Right lobe of liver (tissue), 4 donors: ENCODE measurements at regions not wholly inside any gene's neighbourhood (a gene's known extent, or its start where the extent isn't known, plus 50 kb on each side); places are given as distances from the start of the nearest gene placed in this dataset.

Experiments
- POLR2A ChIP-seq: fragments of 450-650 bp; IDR thresholded peaks from one replicate; pipeline ENCODE4 v1.6.1; 2017; ENCODE audit warnings: antibody characterized with exemption, mild to moderate bottlenecking
- TF ChIP-seq, protein P1 (sequence below), 4 donors: fragments of 200-600 bp in 3 of 4; fragments of 450-650 bp in 1 of 4; IDR thresholded peaks; one replicate each; pipeline versions ENCODE4 v1.5.1 to v1.8.0; 2016 to 2022; ENCODE audit warnings: antibody characterized with exemption in 4 of 4, mild to moderate bottlenecking in 2 of 4
- donor health status: DM: no; HTN: no; CAD: no.
- donor health status: DM: no; HTN: no; CAD: no.
- donor health status: DM: no; HTN: yes; CAD: no.

DNA sequence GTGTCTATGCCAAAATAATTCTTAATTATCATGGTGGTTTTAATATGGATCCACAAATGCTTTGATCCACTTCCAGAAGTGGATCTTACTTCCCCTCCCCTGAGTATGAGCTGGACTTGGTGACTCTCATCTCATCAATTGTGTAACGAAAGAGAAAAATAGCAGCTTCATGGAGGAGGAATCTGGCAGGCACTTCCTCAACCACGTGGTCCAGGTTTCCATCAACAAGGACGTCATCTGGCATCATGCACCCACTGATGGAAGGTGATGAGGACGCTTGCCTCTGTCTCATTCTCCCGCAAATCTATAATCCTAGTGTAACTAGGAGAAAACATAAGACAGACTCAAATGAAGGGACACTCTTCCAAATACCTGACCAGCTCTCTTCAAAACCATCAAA, 54.6 kb upstream of the S1PR3 start:
- no peak for TF ChIP-seq POLR2A
- TF ChIP-seq, protein P1, sequence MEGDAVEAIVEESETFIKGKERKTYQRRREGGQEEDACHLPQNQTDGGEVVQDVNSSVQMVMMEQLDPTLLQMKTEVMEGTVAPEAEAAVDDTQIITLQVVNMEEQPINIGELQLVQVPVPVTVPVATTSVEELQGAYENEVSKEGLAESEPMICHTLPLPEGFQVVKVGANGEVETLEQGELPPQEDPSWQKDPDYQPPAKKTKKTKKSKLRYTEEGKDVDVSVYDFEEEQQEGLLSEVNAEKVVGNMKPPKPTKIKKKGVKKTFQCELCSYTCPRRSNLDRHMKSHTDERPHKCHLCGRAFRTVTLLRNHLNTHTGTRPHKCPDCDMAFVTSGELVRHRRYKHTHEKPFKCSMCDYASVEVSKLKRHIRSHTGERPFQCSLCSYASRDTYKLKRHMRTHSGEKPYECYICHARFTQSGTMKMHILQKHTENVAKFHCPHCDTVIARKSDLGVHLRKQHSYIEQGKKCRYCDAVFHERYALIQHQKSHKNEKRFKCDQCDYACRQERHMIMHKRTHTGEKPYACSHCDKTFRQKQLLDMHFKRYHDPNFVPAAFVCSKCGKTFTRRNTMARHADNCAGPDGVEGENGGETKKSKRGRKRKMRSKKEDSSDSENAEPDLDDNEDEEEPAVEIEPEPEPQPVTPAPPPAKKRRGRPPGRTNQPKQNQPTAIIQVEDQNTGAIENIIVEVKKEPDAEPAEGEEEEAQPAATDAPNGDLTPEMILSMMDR (IDR thresholded peaks at IDR 0.05): no peak
